Neural progenitor cell (in vitro differentiated cells): ENCODE measurements at regions not wholly inside any gene's neighbourhood (a gene's known extent, or its start where the extent isn't known, plus 50 kb on each side); places are given as distances from the start of the nearest gene placed in this dataset.

Experiments used
- DNase-seq: peaks from one replicate; pipeline ENCODE4 v3.0.0-alpha.2; 2016; ENCODE audit warnings: low spot score
- H2AFZ ChIP-seq: fragments of 200-600 bp; sonication (generic); replicated peaks from 2 replicates; pipeline ENCODE4 v1.6.1; 2016; ENCODE audit warnings: antibody characterized with exemption
- H3F3A ChIP-seq: fragments of 200-600 bp; sonication (generic); 2 replicates; pipeline ENCODE4 v1.6.1; 2016; ENCODE audit warnings: antibody characterized with exemption, low read depth
- H3K27ac ChIP-seq: fragments of 200-600 bp; sonication (generic); 2 replicates; pipeline ENCODE4 v1.5.1; 2016; ENCODE audit warnings: mild to moderate bottlenecking
- H3K27me3 ChIP-seq: fragments of 200-600 bp; sonication (generic); 2 replicates; pipeline ENCODE4 v1.6.1; 2016; ENCODE audit warnings: mild to moderate bottlenecking, moderate library complexity
- H3K36me3 ChIP-seq: fragments of 200-600 bp; sonication (generic); 2 replicates; pipeline ENCODE4 v1.5.1; 2016
- H3K4me1 ChIP-seq: fragments of 200-600 bp; sonication (generic); 2 replicates; pipeline ENCODE4 v1.6.1; 2016; ENCODE audit warnings: mixed run types
- H3K4me2 ChIP-seq: fragments of 200-600 bp; sonication (generic); 2 replicates; pipeline ENCODE4 v1.6.1; 2016
- H3K4me3 ChIP-seq: fragments of 200-600 bp; sonication (generic); 2 replicates; pipeline ENCODE4 v1.5.1; 2016
- H3K79me2 ChIP-seq: fragments of 200-600 bp; sonication (generic); 2 replicates; pipeline ENCODE4 v1.6.1; 2016; ENCODE audit warnings: low read depth
- H3K9ac ChIP-seq: fragments of 200-600 bp; sonication (generic); 2 replicates; pipeline ENCODE4 v1.6.1; 2016
- H3K9me3 ChIP-seq: fragments of 200-600 bp; sonication (generic); 2 replicates; pipeline ENCODE4 v1.5.1; 2016; ENCODE audit warnings: low read depth
- H4K20me1 ChIP-seq: fragments of 200-600 bp; sonication (generic); 2 replicates; pipeline ENCODE4 v1.6.1; 2016; ENCODE audit warnings: low read depth
- H3K27ac Mint-ChIP-seq: 3 replicates; pipeline ENCODE4 v1.8.0; 2021; ENCODE audit warnings: mixed read lengths
- H3K27me3 Mint-ChIP-seq: 2 replicates; pipeline ENCODE4 v1.8.0; 2022; ENCODE audit warnings: low read depth, mild to moderate bottlenecking, inconsistent platforms, moderate library complexity, mixed read lengths; ENCODE audit not compliant: insufficient read depth
- H3K36me3 Mint-ChIP-seq: 3 replicates; pipeline ENCODE4 v1.8.0; 2021; ENCODE audit warnings: mixed read lengths
- H3K4me1 Mint-ChIP-seq: 3 replicates; pipeline ENCODE4 v1.8.0; 2021; ENCODE audit warnings: mixed read lengths
- H3K4me3 Mint-ChIP-seq: 3 replicates; pipeline ENCODE4 v1.8.0; 2021; ENCODE audit warnings: mild to moderate bottlenecking, moderate library complexity, mixed read lengths
- H3K9me3 Mint-ChIP-seq: 3 replicates; pipeline ENCODE4 v1.8.0; 2020; ENCODE audit warnings: mixed read lengths
- EZH2 ChIP-seq: fragments of 200-600 bp; sonication (generic); IDR thresholded peaks from 2 replicates; pipeline ENCODE4 v1.6.1; 2017; ENCODE audit warnings: antibody characterized with exemption, mild to moderate bottlenecking, moderate library complexity
- EZH2phosphoT487 ChIP-seq: fragments of 200-600 bp; sonication (generic); IDR thresholded peaks from 2 replicates; pipeline ENCODE4 v1.6.1; 2017; ENCODE audit warnings: antibody characterized with exemption
- TF ChIP-seq, protein P1 (sequence below): fragments of 200-600 bp; sonication (generic); IDR thresholded peaks from 2 replicates; pipeline ENCODE4 v1.5.1; 2017; ENCODE audit warnings: antibody characterized with exemption, mild to moderate bottlenecking

DNA sequence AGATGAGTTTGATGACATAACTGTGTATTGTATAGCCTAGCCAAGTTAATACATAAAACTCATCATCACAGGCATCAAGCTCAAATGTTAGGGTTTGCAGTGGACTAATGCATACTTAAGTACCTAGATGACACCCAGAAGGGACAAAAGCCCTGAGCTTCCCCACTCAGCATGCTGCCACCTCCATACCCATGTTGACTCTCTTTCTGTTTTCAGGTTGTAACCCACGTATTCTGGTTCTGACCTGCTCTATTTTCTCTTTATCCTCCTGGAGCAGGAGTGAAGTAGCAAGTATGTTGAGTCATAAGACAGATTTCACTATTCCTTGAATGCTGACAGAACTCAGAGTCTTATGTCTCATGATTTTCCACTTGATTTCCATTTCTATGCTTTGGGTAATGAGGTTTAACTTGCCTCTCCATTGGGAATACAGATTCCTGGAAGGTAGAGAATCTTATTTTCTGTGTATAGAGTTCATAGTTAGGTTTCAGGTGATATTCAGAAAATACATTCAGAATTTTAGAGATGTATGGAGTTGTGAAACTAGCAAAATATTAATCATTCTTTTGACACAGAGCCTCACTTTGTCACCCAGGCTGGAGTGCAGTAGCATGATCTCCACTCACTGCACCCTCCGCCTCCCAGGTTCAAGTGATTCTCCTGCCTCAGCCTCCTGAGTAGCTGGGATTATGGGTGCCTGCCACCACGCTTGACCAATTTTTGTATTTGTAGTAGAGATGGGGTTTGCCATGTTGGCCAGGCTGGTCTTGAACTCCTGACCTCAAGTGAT is 122.5 kb upstream of the KCNJ15 start:
- H3K27me3 Mint-ChIP-seq, result peaks cover 3% of the 10 kb centered on the region
- Histone ChIP-seq H3K27ac (no peak overlapping the region), H3K27me3 (no peaks in the 10 kb centered on the region), H3F3A (no peaks in the 10 kb centered on the region), H3K9me3 (no peaks in the 10 kb centered on the region), H3K79me2 (no peaks in the 10 kb centered on the region), H4K20me1 (no peaks in the 10 kb centered on the region), H3K4me3 (no peak overlapping the region), H3K4me2 (no peak overlapping the region), H3K9ac (no peak overlapping the region), H2AFZ (no peak overlapping the region), H3K36me3 (no peaks in the 10 kb centered on the region), H3K4me1 (no peaks in the 10 kb centered on the region)
- DNase-seq, result no peak
- TF ChIP-seq, protein P1, sequence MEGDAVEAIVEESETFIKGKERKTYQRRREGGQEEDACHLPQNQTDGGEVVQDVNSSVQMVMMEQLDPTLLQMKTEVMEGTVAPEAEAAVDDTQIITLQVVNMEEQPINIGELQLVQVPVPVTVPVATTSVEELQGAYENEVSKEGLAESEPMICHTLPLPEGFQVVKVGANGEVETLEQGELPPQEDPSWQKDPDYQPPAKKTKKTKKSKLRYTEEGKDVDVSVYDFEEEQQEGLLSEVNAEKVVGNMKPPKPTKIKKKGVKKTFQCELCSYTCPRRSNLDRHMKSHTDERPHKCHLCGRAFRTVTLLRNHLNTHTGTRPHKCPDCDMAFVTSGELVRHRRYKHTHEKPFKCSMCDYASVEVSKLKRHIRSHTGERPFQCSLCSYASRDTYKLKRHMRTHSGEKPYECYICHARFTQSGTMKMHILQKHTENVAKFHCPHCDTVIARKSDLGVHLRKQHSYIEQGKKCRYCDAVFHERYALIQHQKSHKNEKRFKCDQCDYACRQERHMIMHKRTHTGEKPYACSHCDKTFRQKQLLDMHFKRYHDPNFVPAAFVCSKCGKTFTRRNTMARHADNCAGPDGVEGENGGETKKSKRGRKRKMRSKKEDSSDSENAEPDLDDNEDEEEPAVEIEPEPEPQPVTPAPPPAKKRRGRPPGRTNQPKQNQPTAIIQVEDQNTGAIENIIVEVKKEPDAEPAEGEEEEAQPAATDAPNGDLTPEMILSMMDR, result no peak
- TF ChIP-seq EZH2 (no peak), EZH2phosphoT487 (no peak)
- no peaks in the 10 kb centered on the region for H3K36me3 Mint-ChIP-seq
- no peak overlapping the region for H3K4me3 Mint-ChIP-seq
- H3K27ac Mint-ChIP-seq, result no peak overlapping the region
- peaks cover 2% of the 10 kb centered on the region for H3K4me1 Mint-ChIP-seq
- H3K9me3 Mint-ChIP-seq, result no peaks in the 10 kb centered on the region

DNA sequence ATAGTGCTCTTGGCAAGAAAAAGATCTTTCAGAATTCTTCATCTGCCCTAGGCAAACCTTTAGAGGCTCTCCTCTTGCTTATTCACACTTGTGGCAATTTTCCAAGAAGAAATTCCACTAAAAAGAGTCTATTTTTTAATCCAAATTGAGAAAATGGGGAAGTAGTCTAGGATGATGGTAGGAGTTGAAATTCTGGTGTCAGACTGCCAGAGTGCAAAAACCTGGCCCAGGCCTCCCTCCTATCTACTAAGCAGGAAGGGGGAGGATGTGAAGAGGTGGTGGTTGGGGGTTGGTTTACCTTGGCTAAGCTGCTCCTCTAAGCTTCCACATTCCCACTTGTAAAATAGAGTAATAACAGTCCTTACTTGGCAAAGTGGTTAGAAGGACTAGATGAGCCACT is 120.6 kb upstream of the KCNJ15 start:
- DNase-seq, result no peak
- no peaks in the 10 kb centered on the region for H3K9me3 Mint-ChIP-seq
- H3K27ac Mint-ChIP-seq, result no peak overlapping the region
- H3K36me3 ChIP-seq, result no peaks in the 10 kb centered on the region
- H3K4me3 Mint-ChIP-seq, result no peak overlapping the region
- TF ChIP-seq EZH2phosphoT487, result no peak
- TF ChIP-seq, protein P1, result no peak
- no peak for TF ChIP-seq EZH2
- no peaks in the 10 kb centered on the region for H3K27me3 ChIP-seq
- H3K4me1 ChIP-seq, result peaks cover 6% of the 10 kb centered on the region
- H3K4me3 ChIP-seq, result no peak overlapping the region
- no peaks in the 10 kb centered on the region for H3K79me2 ChIP-seq
- H3K9me3 ChIP-seq, result no peaks in the 10 kb centered on the region
- no peak overlapping the region for H2AFZ ChIP-seq
- peaks cover 3% of the 10 kb centered on the region for H3K27me3 Mint-ChIP-seq
- H3K4me1 Mint-ChIP-seq, result peaks cover 5% of the 10 kb centered on the region
- no peaks in the 10 kb centered on the region for H3F3A ChIP-seq
- H3K9ac ChIP-seq, result no peak overlapping the region
- no peak overlapping the region for H3K4me2 ChIP-seq
- no peaks in the 10 kb centered on the region for H4K20me1 ChIP-seq
- no peak overlapping the region for H3K27ac ChIP-seq
- no peaks in the 10 kb centered on the region for H3K36me3 Mint-ChIP-seq

DNA sequence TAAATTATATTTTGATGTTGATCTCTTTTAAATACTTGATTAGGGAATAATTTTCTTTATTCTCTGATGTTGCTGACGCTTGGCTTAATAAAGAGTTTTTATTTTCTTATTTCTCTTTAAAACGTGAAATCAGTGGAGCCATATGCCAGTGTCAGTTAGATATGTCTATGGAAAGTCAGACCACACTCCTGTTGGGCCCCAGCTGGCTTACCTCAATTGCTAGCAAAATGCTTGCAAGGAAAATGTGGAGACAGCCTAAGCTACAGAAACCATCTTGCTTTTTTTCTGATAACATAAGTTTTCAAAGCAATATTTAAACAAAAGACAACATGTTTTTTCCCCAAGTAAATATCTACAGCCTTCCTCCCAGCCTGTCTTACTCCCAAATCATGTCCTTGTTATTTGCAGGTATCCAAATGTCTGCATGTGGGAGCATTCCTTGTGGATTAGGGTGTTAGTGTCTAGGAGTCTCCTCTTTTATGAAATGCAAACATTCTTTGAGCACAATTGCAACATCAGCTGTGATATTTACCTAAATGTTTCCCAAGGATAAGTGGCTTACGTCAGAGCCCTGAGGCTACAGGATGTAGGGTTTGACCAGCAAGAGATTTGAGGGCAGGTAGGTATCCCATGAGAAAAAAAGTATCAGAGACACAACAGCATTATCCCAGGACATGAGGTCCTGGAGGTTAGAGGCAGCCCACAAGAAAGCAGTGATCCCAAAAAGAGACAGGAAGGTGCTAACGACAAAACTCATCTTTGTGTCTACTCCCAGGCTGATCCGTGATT is 117.2 kb upstream of the KCNJ15 start:
- no peak overlapping the region for H3K4me2 ChIP-seq
- H3K27ac ChIP-seq, result no peak overlapping the region
- H3K27me3 ChIP-seq, result no peaks in the 10 kb centered on the region
- no peaks in the 10 kb centered on the region for H3K27me3 Mint-ChIP-seq
- DNase-seq, result no peak
- no peak overlapping the region for H3K27ac Mint-ChIP-seq
- TF ChIP-seq EZH2, result no peak
- TF ChIP-seq, protein P1, result no peak
- TF ChIP-seq EZH2phosphoT487, result no peak
- H4K20me1 ChIP-seq, result no peaks in the 10 kb centered on the region
- H3K4me3 ChIP-seq, result no peak overlapping the region
- peaks cover 3% of the 10 kb centered on the region for H3K4me1 Mint-ChIP-seq
- no peak overlapping the region for H3K4me3 Mint-ChIP-seq
- no peaks in the 10 kb centered on the region for H3K36me3 Mint-ChIP-seq
- H3K9me3 ChIP-seq, result no peaks in the 10 kb centered on the region
- H2AFZ ChIP-seq, result no peak overlapping the region
- H3K9me3 Mint-ChIP-seq, result peaks cover under 1% of the 10 kb centered on the region
- no peaks in the 10 kb centered on the region for H3F3A ChIP-seq
- H3K79me2 ChIP-seq, result no peaks in the 10 kb centered on the region
- peaks cover 6% of the 10 kb centered on the region for H3K4me1 ChIP-seq
- no peaks in the 10 kb centered on the region for H3K36me3 ChIP-seq
- no peak overlapping the region for H3K9ac ChIP-seq
